IPS-20b (cell line): ENCODE measurements at regions not wholly inside any gene's neighbourhood (a gene's known extent, or its start where the extent isn't known, plus 50 kb on each side); places are given as distances from the start of the nearest gene placed in this dataset.

Experiments used
- H3K27ac ChIP-seq: one replicate; pipeline ENCODE4 v1.5.1; 2013; ENCODE audit warnings: low read length
- H3K27me3 ChIP-seq: 2 replicates; pipeline ENCODE4 v1.6.1; 2013; ENCODE audit warnings: mild to moderate bottlenecking, low read length, inconsistent platforms; ENCODE audit not compliant: insufficient read depth
- H3K36me3 ChIP-seq: 2 replicates; pipeline ENCODE4 v1.6.1; 2013; ENCODE audit warnings: low read depth, mild to moderate bottlenecking, inconsistent platforms, low read length, moderate library complexity; ENCODE audit not compliant: insufficient read depth
- H3K4me1 ChIP-seq: 2 replicates; pipeline ENCODE4 v1.6.1; 2013; ENCODE audit warnings: mild to moderate bottlenecking, control low read depth, inconsistent platforms, low read length, moderate library complexity; ENCODE audit not compliant: insufficient read depth
- H3K4me3 ChIP-seq: 2 replicates; pipeline ENCODE4 v1.5.1; 2013; ENCODE audit warnings: mild to moderate bottlenecking, low read length, inconsistent platforms
- H3K9ac ChIP-seq: 2 replicates; pipeline ENCODE4 v1.6.1; 2013; ENCODE audit warnings: low read depth, mild to moderate bottlenecking, inconsistent platforms, low read length, moderate library complexity
- H3K9me3 ChIP-seq: 2 replicates; pipeline ENCODE4 v1.6.1; 2013; ENCODE audit warnings: mild to moderate bottlenecking, low read depth, low read length, inconsistent platforms; ENCODE audit not compliant: insufficient read depth

- no peaks in the 10 kb centered on the region for H3K9me3 ChIP-seq
- H3K36me3 ChIP-seq, result no peaks in the 10 kb centered on the region
- H3K4me3 ChIP-seq, result no peak overlapping the region
- no peaks in the 10 kb centered on the region for H3K27me3 ChIP-seq
- H3K9ac ChIP-seq, result no peak overlapping the region
- H3K27ac ChIP-seq, result no peak overlapping the region
- H3K4me1 ChIP-seq, result peaks cover 11% of the 10 kb centered on the region; the same call in 1 of the 2 replicates
Observed at GRCh38 chrX:15943391-15943790, 88.8 kb upstream of the AP1S2 start.

GRCh38 chrX:15942307-15942706 lies 87.7 kb upstream of the AP1S2 start:
- no peaks in the 10 kb centered on the region for H3K27me3 ChIP-seq

GRCh38 chrX:15939737-15940136 lies 85.1 kb upstream of the AP1S2 start:
- Histone ChIP-seq H3K27ac (no peak overlapping the region), H3K9ac (no peak overlapping the region), H3K4me3 (no peak overlapping the region), H3K36me3 (no peaks in the 10 kb centered on the region), H3K9me3 (no peaks in the 10 kb centered on the region), H3K4me1 (no peaks in the 10 kb centered on the region), H3K27me3 (no peaks in the 10 kb centered on the region)

More at GRCh38 chrX:15942307-15942706, 87.7 kb upstream of the AP1S2 start:
- Histone ChIP-seq H3K36me3 (no peaks in the 10 kb centered on the region), H3K4me3 (no peak overlapping the region), H3K9me3 (no peaks in the 10 kb centered on the region), H3K4me1 (peaks cover 8% of the 10 kb centered on the region; the same call in 1 of the 2 replicates), H3K27ac (no peak overlapping the region), H3K9ac (no peak overlapping the region)

GRCh38 chrX:15938072-15938471 lies 83.5 kb upstream of the AP1S2 start:
- Histone ChIP-seq H3K9ac (no peak overlapping the region), H3K4me3 (no peak overlapping the region), H3K27ac (no peak overlapping the region), H3K36me3 (no peaks in the 10 kb centered on the region), H3K27me3 (no peaks in the 10 kb centered on the region), H3K4me1 (no peaks in the 10 kb centered on the region), H3K9me3 (no peaks in the 10 kb centered on the region)

- Histone ChIP-seq H3K9ac (no peak overlapping the region), H3K4me1 (no peaks in the 10 kb centered on the region; the same call in 1 of the 2 replicates), H3K36me3 (no peaks in the 10 kb centered on the region), H3K9me3 (no peaks in the 10 kb centered on the region), H3K4me3 (no peak overlapping the region), H3K27ac (no peak overlapping the region), H3K27me3 (no peaks in the 10 kb centered on the region)
Observed at GRCh38 chrX:15931362-15931761, 76.7 kb upstream of the AP1S2 start.

- Histone ChIP-seq H3K9me3 (no peaks in the 10 kb centered on the region), H3K36me3 (no peaks in the 10 kb centered on the region), H3K4me1 (no peaks in the 10 kb centered on the region; the same call in 1 of the 2 replicates), H3K27me3 (no peaks in the 10 kb centered on the region), H3K4me3 (no peak overlapping the region), H3K9ac (no peak overlapping the region), H3K27ac (no peak overlapping the region)
Observed at GRCh38 chrX:15930585-15930984, 76.0 kb upstream of the AP1S2 start.

GRCh38 chrX:15929194-15929593 lies 74.6 kb upstream of the AP1S2 start:
- H3K27ac ChIP-seq, result no peak overlapping the region
- H3K27me3 ChIP-seq, result no peaks in the 10 kb centered on the region
- no peaks in the 10 kb centered on the region for H3K36me3 ChIP-seq
- H3K9ac ChIP-seq, result no peak overlapping the region
- no peaks in the 10 kb centered on the region; the same call in 1 of the 2 replicates for H3K4me1 ChIP-seq
- no peaks in the 10 kb centered on the region for H3K9me3 ChIP-seq
- no peak overlapping the region for H3K4me3 ChIP-seq

DNA sequence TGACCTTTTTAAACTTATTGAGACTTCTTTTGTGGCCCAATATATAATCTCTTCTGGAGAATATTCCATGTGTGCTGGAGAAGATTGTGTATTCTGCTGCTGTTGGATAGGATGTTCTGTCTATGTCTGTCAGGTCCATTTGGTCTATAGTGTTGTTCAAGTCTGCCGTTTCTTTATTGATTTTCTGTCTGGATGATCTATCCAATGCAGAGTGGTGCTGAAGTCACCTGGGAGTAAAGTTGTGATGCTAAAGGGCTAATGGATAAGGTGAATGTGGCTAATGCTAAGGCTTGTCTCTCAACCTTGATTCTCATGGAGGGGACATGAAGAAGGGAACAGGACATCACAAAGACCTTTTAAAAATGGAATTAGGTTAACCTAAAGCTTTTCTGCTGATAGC lies 72.0 kb upstream of the AP1S2 start:
- Histone ChIP-seq H3K27ac (no peak overlapping the region), H3K36me3 (no peaks in the 10 kb centered on the region), H3K9me3 (no peaks in the 10 kb centered on the region), H3K4me1 (no peaks in the 10 kb centered on the region), H3K4me3 (no peak overlapping the region), H3K27me3 (no peaks in the 10 kb centered on the region), H3K9ac (no peak overlapping the region)

DNA sequence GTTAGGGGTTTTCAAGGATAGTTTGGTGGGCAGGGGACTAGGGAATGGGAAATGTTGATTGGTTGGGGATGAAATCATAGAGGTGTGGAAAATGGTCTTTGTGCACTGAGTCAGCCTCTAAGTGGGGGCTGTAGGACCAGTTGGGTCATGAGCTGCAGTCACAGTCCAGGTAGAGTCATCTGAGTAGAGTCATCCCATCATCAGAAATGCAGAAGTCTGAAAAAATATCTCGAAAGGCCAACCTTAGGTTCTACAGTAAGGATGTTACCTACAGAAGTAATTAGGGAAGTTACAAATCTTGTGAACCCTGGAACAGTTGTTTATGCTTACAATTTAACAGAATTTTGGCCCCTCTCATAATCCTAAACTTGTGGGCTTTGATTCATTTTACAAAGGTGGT lies 63.4 kb upstream of the AP1S2 start:
- no peaks in the 10 kb centered on the region for H3K27me3 ChIP-seq
- H3K9ac ChIP-seq, result no peak overlapping the region
- H3K4me3 ChIP-seq, result no peak overlapping the region
- H3K9me3 ChIP-seq, result 0 out of 2 replicates have a peak, but pooled peaks cover 12% of the 10 kb centered on the region
- no peak overlapping the region for H3K27ac ChIP-seq
- no peaks in the 10 kb centered on the region for H3K4me1 ChIP-seq
- H3K36me3 ChIP-seq, result no peaks in the 10 kb centered on the region

- Histone ChIP-seq H3K27me3 (no peaks in the 10 kb centered on the region), H3K9me3 (0 out of 2 replicates have a peak, but pooled peaks cover 12% of the 10 kb centered on the region), H3K4me3 (no peak overlapping the region), H3K4me1 (no peaks in the 10 kb centered on the region), H3K36me3 (no peaks in the 10 kb centered on the region), H3K9ac (no peak overlapping the region), H3K27ac (no peak overlapping the region)
Observed at GRCh38 chrX:15916704-15917084, 62.1 kb upstream of the AP1S2 start.

- H3K36me3 ChIP-seq, result no peaks in the 10 kb centered on the region
- H3K4me1 ChIP-seq, result no peaks in the 10 kb centered on the region
- H3K27me3 ChIP-seq, result no peaks in the 10 kb centered on the region
- no peak overlapping the region for H3K27ac ChIP-seq
- H3K4me3 ChIP-seq, result no peak overlapping the region
- H3K9me3 ChIP-seq, result 0 out of 2 replicates have a peak, but pooled peaks cover 12% of the 10 kb centered on the region
- no peak overlapping the region for H3K9ac ChIP-seq
Observed at GRCh38 chrX:15915959-15916703, 61.5 kb upstream of the AP1S2 start.

GRCh38 chrX:15914486-15914885 lies 59.9 kb upstream of the AP1S2 start:
- Histone ChIP-seq H3K36me3 (no peaks in the 10 kb centered on the region), H3K4me3 (no peak overlapping the region), H3K27ac (no peak overlapping the region), H3K27me3 (no peaks in the 10 kb centered on the region), H3K9ac (no peak overlapping the region), H3K4me1 (no peaks in the 10 kb centered on the region; the same call in 1 of the 2 replicates), H3K9me3 (0 out of 2 replicates have a peak, but pooled peaks cover 12% of the 10 kb centered on the region)
